ENCODE measurements at regions not wholly inside any gene's neighbourhood (a gene's known extent, or its start where the extent isn't known, plus 50 kb on each side); places are given as distances from the start of the nearest gene placed in this dataset.

GRCh38 chr15:29422606-29423005 lies 153.0 kb upstream of the NSMCE3 start:
- POLR2A ChIA-PET (ENCODE audit: low non-redundant PET) = no interaction called here
- H3K36me3 ChIP-seq (ENCODE audit: insufficient read depth, low read length, poor library complexity, severe bottlenecking) = no peaks in the 10 kb centered on the region
- intact Hi-C loops (cut with micrococcal nuclease; ENCODE audit: unreplicated experiment) = no loop called here
- no peak for DNase-seq (ENCODE audit: low spot score)
- no peaks in the 10 kb centered on the region for H3K27me3 ChIP-seq (replicated peaks; ENCODE audit: insufficient read depth, low read depth, low read length, poor library complexity)
- no peak overlapping the region for H3K27ac ChIP-seq (ENCODE audit: low read depth, low read length, poor library complexity, severe bottlenecking)
- H3K4me3 ChIP-seq (ENCODE audit: low read depth, low read length, poor library complexity, severe bottlenecking) = no peak overlapping the region
- H3K9me3 ChIP-seq (ENCODE audit: low read depth, low read length, poor library complexity, severe bottlenecking) = no peaks in the 10 kb centered on the region
- CTCF ChIA-PET = no interaction called here
- TF ChIP-seq, protein P1, sequence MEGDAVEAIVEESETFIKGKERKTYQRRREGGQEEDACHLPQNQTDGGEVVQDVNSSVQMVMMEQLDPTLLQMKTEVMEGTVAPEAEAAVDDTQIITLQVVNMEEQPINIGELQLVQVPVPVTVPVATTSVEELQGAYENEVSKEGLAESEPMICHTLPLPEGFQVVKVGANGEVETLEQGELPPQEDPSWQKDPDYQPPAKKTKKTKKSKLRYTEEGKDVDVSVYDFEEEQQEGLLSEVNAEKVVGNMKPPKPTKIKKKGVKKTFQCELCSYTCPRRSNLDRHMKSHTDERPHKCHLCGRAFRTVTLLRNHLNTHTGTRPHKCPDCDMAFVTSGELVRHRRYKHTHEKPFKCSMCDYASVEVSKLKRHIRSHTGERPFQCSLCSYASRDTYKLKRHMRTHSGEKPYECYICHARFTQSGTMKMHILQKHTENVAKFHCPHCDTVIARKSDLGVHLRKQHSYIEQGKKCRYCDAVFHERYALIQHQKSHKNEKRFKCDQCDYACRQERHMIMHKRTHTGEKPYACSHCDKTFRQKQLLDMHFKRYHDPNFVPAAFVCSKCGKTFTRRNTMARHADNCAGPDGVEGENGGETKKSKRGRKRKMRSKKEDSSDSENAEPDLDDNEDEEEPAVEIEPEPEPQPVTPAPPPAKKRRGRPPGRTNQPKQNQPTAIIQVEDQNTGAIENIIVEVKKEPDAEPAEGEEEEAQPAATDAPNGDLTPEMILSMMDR (conservative IDR thresholded peaks at IDR 0.05; ENCODE audit: low read depth, low read length) = no peak
- TF ChIP-seq EZH2 (IDR thresholded peaks at IDR 0.05; ENCODE audit: borderline replicate concordance, low read depth, low read length, poor library complexity, severe bottlenecking) = no peak
- no peaks in the 10 kb centered on the region for H3K4me1 ChIP-seq (ENCODE audit: insufficient read depth, low read length, poor library complexity, severe bottlenecking)
- no TSS peak for BruUV-seq (replicated peaks)

DNA sequence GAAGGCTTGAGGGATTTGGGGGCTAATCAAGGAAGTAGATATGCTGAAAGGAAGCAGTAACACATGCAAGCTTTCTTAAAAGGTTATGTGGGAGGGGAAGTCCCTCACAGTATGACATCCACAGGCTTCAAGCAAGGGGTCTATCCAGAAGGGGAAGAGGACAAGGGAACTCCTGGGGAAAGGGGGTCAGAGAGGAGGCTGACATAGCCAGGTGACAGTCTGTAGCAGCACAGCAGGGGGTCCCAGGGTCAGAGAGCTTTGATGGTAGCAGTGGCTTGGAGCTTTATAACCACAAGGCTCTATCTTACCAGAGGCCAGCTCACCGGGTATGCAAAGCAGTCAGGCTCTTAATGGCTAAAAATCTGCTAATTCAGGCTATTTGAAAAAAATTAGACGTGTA lies 150.6 kb upstream of the NSMCE3 start:
- POLR2A ChIA-PET (ENCODE audit: low non-redundant PET) = no interaction called here
- TF ChIP-seq, protein P1 (conservative IDR thresholded peaks at IDR 0.05; ENCODE audit: low read depth, low read length) = no peak
- no peak for TF ChIP-seq EZH2 (IDR thresholded peaks at IDR 0.05; ENCODE audit: borderline replicate concordance, low read depth, low read length, poor library complexity, severe bottlenecking)
- intact Hi-C loops (cut with micrococcal nuclease; ENCODE audit: unreplicated experiment) = no loop called here
- H3K36me3 ChIP-seq (ENCODE audit: insufficient read depth, low read length, poor library complexity, severe bottlenecking) = no peaks in the 10 kb centered on the region
- no peaks in the 10 kb centered on the region for H3K9me3 ChIP-seq (ENCODE audit: low read depth, low read length, poor library complexity, severe bottlenecking)
- no TSS peak for BruUV-seq (replicated peaks)
- H3K4me3 ChIP-seq (ENCODE audit: low read depth, low read length, poor library complexity, severe bottlenecking) = no peak overlapping the region
- H3K27me3 ChIP-seq (replicated peaks; ENCODE audit: insufficient read depth, low read depth, low read length, poor library complexity) = no peaks in the 10 kb centered on the region
- H3K27ac ChIP-seq (ENCODE audit: low read depth, low read length, poor library complexity, severe bottlenecking) = no peak overlapping the region
- no peaks in the 10 kb centered on the region for H3K4me1 ChIP-seq (ENCODE audit: insufficient read depth, low read length, poor library complexity, severe bottlenecking)
- no peak for DNase-seq (ENCODE audit: low spot score)
- CTCF ChIA-PET = no interaction called here

- Histone ChIP-seq H3K27ac (ENCODE audit: low read depth, low read length, poor library complexity, severe bottlenecking) (no peak overlapping the region), H3K4me1 (ENCODE audit: insufficient read depth, low read length, poor library complexity, severe bottlenecking) (no peaks in the 10 kb centered on the region), H3K27me3 (replicated peaks; ENCODE audit: insufficient read depth, low read depth, low read length, poor library complexity) (no peaks in the 10 kb centered on the region), H3K4me3 (ENCODE audit: low read depth, low read length, poor library complexity, severe bottlenecking) (no peak overlapping the region), H3K9me3 (ENCODE audit: low read depth, low read length, poor library complexity, severe bottlenecking) (no peaks in the 10 kb centered on the region), H3K36me3 (ENCODE audit: insufficient read depth, low read length, poor library complexity, severe bottlenecking) (no peaks in the 10 kb centered on the region)
- no TSS peak for BruUV-seq (replicated peaks)
- no peak for DNase-seq (ENCODE audit: low spot score)
- CTCF ChIA-PET = no interaction called here
- POLR2A ChIA-PET (ENCODE audit: low non-redundant PET) = no interaction called here
- intact Hi-C loops (cut with micrococcal nuclease; ENCODE audit: unreplicated experiment) = no loop called here
- TF ChIP-seq, protein P1 (conservative IDR thresholded peaks at IDR 0.05; ENCODE audit: low read depth, low read length) = no peak
Observed at GRCh38 chr15:29418931-29419330, 149.3 kb upstream of the NSMCE3 start.

Measured in A673 (cell line).